Activated CD8-positive, alpha-beta memory T cell treated with anti-CD3 and anti-CD28 coated beads for 4 hours (primary cell): ENCODE measurements at regions not wholly inside any gene's neighbourhood (a gene's known extent, or its start where the extent isn't known, plus 50 kb on each side); places are given as distances from the start of the nearest gene placed in this dataset.

Experiments used
- DNase-seq, 2 donors: peaks; one replicate each; pipeline ENCODE4 v3.0.0-alpha.2; 2020; ENCODE audit warnings: low read depth in 2 of 2

DNA sequence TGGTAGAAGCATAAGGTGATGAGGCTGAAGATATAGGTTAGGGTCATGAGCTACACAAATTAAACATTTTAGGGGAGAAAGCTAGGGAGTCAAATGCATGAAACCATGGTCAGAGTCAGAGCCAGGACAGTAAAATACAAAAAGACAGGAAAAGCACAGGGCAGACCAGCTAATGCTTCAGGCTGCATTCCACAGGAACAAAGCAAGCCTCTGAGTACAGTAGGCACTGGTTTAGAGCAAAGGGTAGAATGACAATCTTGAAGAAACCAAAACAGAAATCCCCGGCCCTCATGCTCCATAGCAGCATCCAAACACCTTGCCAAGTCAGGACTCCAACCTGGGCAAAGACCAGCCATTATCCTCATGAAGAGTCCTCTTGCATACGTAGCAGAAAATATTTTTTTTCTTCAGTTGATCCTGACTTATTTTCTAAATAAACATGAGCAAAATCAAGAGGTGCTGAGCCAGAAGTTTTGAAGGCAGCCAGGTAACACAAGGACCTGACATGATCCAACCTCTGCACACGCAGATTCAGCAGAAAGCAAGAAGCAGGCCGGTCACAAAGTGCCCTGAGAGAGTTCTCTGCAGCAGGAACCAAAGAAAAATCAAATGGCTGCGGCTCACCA lies 273.1 kb downstream of the TTLL7 start:
- DNase-seq: no peak

DNA sequence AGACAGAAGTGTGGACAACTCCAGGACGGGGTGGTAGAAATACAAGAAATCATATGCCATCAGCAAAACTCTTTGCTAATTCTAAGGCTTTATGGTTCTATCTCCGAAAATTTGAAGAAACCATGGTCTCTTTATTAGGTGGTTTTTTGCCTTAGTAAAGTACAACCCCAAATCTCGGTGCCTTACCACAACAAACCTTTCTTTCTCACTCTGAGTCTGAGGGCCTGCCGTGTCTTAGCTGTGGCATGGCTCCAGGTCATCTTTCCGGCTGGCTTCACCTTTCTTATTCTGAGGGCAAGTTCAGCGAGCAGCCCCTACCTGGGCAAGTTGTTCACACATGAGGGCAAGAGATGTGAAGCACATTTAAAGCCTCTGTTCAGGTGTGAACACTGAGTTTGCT lies 280.6 kb downstream of the TTLL7 start:
- DNase-seq: no peak

DNA sequence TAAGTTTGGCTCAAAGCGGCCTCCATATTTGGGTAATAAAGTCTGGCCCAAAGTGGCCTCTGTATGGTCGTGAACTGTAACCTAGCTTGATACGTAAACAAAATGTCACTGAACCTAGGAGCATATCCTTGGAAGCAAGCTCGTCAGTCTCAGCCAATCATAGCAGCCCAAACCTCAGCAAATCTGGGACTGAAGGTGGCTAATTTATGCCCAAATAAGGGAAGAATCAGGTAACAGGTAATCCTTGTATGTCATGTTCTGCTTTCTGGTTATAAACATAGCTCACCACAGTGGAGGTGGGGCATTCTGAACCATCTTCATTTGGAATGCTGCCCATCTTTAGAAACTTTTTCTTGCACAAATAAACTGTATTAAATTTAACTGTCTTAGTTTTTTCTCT lies 281.1 kb downstream of the TTLL7 start:
- no peak for DNase-seq

DNA sequence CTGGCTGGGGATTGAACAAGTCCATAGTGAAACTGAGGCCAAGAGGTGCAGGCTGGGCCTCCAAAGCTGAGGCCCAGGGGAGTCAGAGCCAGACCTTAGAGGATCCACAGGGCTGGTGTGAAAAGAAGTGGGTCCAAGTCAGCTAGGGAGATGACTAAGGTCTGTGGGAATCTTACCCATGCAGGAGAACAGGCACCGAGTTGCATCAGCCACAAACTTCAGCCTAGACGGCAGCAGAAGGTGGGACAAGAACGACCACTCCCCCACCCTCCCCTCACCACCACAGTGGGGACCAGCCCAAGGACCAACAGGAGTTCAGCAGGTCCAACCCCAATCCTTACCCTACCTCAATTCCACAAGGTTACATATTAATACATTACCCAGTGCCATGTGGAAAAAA lies 282.3 kb downstream of the TTLL7 start:
- no peak for DNase-seq

DNA sequence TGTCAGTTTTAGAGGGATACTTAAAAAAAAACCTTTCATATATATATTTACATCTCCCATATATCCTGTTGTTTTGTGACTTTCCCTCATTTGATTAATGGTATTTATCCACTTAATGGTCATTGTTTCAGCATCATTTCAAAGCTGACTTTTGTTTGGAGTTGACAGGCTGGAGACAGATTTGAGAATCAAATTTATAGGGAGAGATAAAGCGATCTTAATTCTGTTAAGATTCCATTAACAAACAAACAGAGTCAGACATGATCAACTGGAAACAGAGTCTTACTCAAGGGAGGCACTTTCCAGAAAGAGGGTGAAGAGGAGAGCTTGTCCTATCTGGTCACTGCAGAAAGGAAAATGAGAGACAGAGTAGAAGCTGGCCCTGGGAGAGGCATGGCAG lies 283.4 kb downstream of the TTLL7 start:
- DNase-seq: no peak

GRCh38 chr1:83709662-83710061 lies 289.3 kb downstream of the TTLL7 start:
- no peak for DNase-seq

GRCh38 chr1:83706354-83706938 lies 292.5 kb downstream of the TTLL7 start:
- DNase-seq: no peak

DNA sequence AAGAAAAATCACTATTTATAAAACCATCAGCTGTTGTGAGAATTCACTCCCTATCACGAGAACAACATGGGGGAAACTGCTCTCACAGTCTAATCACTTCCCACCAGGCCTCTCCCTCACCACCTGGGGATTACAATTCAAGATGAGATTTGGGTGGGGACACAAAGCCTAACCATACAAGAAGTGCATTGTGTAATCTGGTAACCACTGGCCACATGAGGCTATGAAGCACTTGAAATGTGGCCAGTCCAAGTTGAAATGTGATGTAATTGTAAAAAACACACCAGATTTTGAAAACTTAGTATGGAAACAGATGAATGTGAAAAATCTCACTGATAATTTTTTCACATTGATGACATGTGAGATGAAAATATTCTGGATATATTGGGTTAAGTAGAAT lies 293.8 kb downstream of the TTLL7 start:
- no peak for DNase-seq

DNA sequence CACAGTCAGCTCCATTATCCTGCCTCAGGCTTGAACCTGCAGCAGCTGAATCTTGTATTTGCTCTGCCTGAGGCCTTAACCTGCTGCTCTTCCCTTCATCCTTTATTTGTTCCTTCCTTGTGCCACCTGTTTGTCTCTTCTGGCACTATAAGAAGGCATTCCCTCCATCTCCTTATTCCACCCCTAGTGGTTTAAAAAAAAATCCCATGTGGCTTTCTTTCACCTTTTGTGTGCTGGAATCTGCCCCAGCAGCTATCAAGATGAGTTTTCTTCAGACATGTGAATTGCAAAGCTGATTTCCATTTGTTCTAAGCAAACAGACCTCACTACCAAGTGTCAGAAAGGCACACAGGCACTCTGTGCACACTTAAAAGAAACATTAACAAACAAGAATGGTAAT lies 294.6 kb downstream of the TTLL7 start:
- DNase-seq: no peak

- no peak for DNase-seq
These were observed 296.6 kb downstream of the TTLL7 start for GRCh38 chr1:83702356-83702755.

GRCh38 chr1:83701355-83701754 lies 297.6 kb downstream of the TTLL7 start:
- no peak for DNase-seq

DNA sequence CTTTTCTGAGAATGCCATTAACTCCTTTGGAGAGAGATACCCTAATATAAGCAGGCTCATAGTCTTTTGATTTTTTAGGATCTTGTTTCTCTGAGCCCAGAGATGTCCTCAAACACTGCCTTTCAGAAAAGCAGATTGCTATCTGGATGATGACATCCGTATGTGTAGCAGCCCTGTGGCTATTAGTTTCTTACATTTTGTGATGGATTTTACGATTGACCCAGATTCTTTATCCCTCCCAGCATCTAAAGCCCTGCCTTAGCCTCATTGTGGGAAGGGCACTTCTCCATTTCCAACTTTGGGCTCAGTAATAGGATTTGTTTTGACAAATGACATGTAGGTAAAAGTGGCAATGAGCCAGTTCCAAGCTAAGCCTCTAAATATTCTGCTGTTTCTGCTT lies 300.3 kb downstream of the TTLL7 start:
- no peak for DNase-seq

- DNase-seq: no peak
These were observed 301.0 kb downstream of the TTLL7 start for GRCh38 chr1:83697961-83698360.

DNA sequence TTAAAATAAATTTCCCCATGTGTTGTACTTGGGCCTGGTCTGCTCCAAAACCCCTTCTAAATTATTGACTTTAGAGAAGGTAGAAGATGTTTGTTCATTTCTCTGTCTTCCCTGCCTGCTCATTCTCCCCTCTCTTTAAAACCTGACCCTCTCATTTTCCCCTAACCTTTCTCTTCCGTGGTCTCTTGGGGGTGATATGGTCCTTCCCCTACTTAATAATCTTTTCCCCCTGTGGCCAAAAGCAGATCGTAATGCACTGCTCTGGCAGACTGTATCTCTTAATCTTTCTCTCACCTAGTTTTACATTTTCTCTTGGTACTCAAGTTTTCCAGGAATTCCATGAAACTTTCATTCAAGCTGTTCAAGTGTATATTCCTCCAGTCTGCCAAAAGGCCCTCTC lies 301.7 kb downstream of the TTLL7 start:
- DNase-seq: no peak

- no peak for DNase-seq
These were observed 304.5 kb downstream of the TTLL7 start for GRCh38 chr1:83694449-83694848.

- no peak for DNase-seq
These were observed 305.4 kb downstream of the TTLL7 start for GRCh38 chr1:83693427-83694126.

- no peak for DNase-seq
These were observed 306.2 kb downstream of the TTLL7 start for GRCh38 chr1:83692524-83693381.

DNA sequence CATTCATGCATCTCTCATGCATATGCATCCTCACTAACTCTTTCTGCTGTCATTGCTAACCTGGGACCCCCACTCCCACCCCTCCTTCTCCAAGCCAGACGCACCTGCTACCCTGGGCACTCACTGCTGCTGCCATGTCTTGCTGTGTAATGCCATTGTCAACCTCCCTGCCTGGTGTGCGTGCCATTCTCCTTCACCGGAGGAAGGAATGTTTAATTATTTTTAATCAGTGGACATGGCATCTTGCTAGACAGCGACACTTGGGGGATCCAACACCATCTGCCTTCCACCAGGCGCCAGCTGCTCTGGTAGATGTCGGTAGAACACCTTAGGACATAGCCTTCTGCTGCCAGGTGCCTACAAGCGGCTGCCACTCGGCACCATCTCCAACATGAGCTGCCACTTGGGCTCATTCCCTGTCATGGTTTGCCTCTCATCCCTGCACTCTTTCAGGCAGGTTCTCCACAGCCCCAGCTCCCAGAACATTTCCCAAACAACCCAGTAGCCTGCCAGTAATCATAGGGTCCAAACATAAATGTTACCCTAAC lies 306.9 kb downstream of the TTLL7 start:
- no peak for DNase-seq

- DNase-seq: no peak
These were observed 308.7 kb downstream of the TTLL7 start for GRCh38 chr1:83689921-83690868.

DNA sequence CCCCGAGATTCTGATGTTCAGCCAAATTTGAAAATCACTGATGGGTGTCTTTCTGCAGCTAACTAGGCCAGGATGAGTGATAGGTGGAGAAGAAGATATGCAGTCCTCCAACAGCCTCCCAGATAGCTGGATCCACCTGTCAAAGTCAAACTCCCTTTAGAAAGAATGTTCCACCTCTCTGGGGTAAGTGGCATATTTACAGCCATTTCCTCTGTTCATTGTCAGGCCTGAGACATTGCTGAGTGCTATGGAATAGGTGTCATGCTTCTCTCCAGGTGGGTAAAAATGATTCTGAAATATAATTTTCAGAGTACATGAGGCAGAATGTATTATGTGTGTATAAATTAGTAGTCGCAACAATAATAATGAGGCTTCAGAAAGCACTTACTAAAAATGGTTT lies 316.8 kb downstream of the TTLL7 start:
- no peak for DNase-seq

DNA sequence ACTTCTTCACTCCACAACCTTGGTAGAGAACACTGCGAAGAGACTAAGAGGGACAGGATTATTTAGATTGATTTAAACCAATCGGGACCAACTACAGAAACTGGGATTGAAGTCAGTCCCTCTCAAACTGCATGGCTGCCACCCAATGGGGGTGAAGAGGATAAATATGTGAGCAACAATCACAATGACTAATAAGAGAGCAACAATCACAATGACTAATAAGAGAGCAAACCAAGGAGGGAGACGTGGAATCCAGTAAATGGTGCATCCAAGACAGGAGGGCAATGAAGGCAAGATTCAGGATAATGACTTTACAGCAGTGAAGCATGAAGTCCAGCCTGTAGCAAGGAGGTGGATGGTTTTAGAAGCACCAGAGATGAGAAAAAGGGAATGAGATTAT lies 322.8 kb downstream of the TTLL7 start:
- DNase-seq: no peak
